GM19328 (cell line): ENCODE measurements at regions not wholly inside any gene's neighbourhood (a gene's known extent, or its start where the extent isn't known, plus 50 kb on each side); places are given as distances from the start of the nearest gene placed in this dataset.
A peak's percentile ranks its signal among the peaks of the same experiment; 100 is the strongest.

Experiments used
- ATAC-seq: cut with Tn5 transposase; IDR thresholded peaks from one replicate; pipeline ENCODE4 v1.9.1; 2021; ENCODE audit warnings: mild to moderate bottlenecking, moderate library complexity; ENCODE audit not compliant: unreplicated experiment

- ATAC-seq = no peak
Observed at GRCh38 chr7:41114691-41115090, 588.2 kb downstream of the INHBA start.

- no peak for ATAC-seq
Observed at GRCh38 chr7:41114131-41114530, 588.8 kb downstream of the INHBA start.

GRCh38 chr7:41113719-41114118 lies 589.2 kb downstream of the INHBA start:
- no peak for ATAC-seq

- no peak for ATAC-seq
Observed at GRCh38 chr7:41110186-41110585, 592.7 kb downstream of the INHBA start.

GRCh38 chr7:41108821-41109220 lies 594.1 kb downstream of the INHBA start:
- ATAC-seq = no peak

GRCh38 chr7:41107938-41108448 lies 594.9 kb downstream of the INHBA start:
- ATAC-seq = no peak

GRCh38 chr7:41107330-41107937 lies 595.5 kb downstream of the INHBA start:
- no peak for ATAC-seq

- ATAC-seq = no peak
Observed at GRCh38 chr7:41104631-41105030, 598.3 kb downstream of the INHBA start.

GRCh38 chr7:41103331-41103730 lies 599.6 kb downstream of the INHBA start:
- ATAC-seq = peak; percentile 71

- ATAC-seq = no peak
Observed at GRCh38 chr7:41098846-41099245, 604.0 kb downstream of the INHBA start.

GRCh38 chr7:41098402-41098801 lies 604.5 kb downstream of the INHBA start:
- ATAC-seq = no peak

GRCh38 chr7:41097501-41097900 lies 605.4 kb downstream of the INHBA start:
- ATAC-seq = no peak

GRCh38 chr7:41096917-41097316 lies 606.0 kb downstream of the INHBA start:
- ATAC-seq = no peak

- ATAC-seq = no peak
Observed at GRCh38 chr7:41093141-41093540, 609.7 kb downstream of the INHBA start.

- no peak for ATAC-seq
Observed at GRCh38 chr7:41085244-41085643, 617.6 kb downstream of the INHBA start.

GRCh38 chr7:41084381-41084780 lies 618.5 kb downstream of the INHBA start:
- no peak for ATAC-seq

GRCh38 chr7:41069635-41070034 lies 633.3 kb downstream of the INHBA start:
- no peak for ATAC-seq

GRCh38 chr7:41067576-41067975 lies 635.3 kb downstream of the INHBA start:
- ATAC-seq = no peak

- ATAC-seq = no peak
Observed at GRCh38 chr7:41065663-41066062, 637.2 kb downstream of the INHBA start.

GRCh38 chr7:41063116-41063515 lies 639.8 kb downstream of the INHBA start:
- ATAC-seq = no peak

GRCh38 chr7:41060796-41061195 lies 642.1 kb downstream of the INHBA start:
- ATAC-seq = no peak

GRCh38 chr7:41059796-41060195 lies 643.1 kb downstream of the INHBA start:
- no peak for ATAC-seq
